ENCODE measurements at regions not wholly inside any gene's neighbourhood (a gene's known extent, or its start where the extent isn't known, plus 50 kb on each side); places are given as distances from the start of the nearest gene placed in this dataset.

GRCh38 chr5:1975898-1976765, 93.4 kb upstream of the IRX4 start:
- TF ChIP-seq CTCF (IDR thresholded peaks at IDR 0.05; ENCODE audit: borderline replicate concordance, extremely low read depth, low read length, poor library complexity, severe bottlenecking) (peak; percentile 54), EZH2 (IDR thresholded peaks at IDR 0.05; ENCODE audit: borderline replicate concordance, low read depth, low read length, severe bottlenecking) (no peak)

Measured in DND-41 (cell line).